Neural progenitor cell (in vitro differentiated cells): ENCODE measurements at regions not wholly inside any gene's neighbourhood (a gene's known extent, or its start where the extent isn't known, plus 50 kb on each side); places are given as distances from the start of the nearest gene placed in this dataset.
A peak's percentile ranks its signal among the peaks of the same experiment; 100 is the strongest.

Source experiments
- DNase-seq: peaks from one replicate; pipeline ENCODE4 v3.0.0-alpha.2; 2016; ENCODE audit warnings: low spot score
- H2AFZ ChIP-seq: fragments of 200-600 bp; sonication (generic); replicated peaks from 2 replicates; pipeline ENCODE4 v1.6.1; 2016; ENCODE audit warnings: antibody characterized with exemption
- H3F3A ChIP-seq: fragments of 200-600 bp; sonication (generic); 2 replicates; pipeline ENCODE4 v1.6.1; 2016; ENCODE audit warnings: antibody characterized with exemption, low read depth
- H3K27ac ChIP-seq: fragments of 200-600 bp; sonication (generic); 2 replicates; pipeline ENCODE4 v1.5.1; 2016; ENCODE audit warnings: mild to moderate bottlenecking
- H3K27me3 ChIP-seq: fragments of 200-600 bp; sonication (generic); 2 replicates; pipeline ENCODE4 v1.6.1; 2016; ENCODE audit warnings: mild to moderate bottlenecking, moderate library complexity
- H3K36me3 ChIP-seq: fragments of 200-600 bp; sonication (generic); 2 replicates; pipeline ENCODE4 v1.5.1; 2016
- H3K4me1 ChIP-seq: fragments of 200-600 bp; sonication (generic); 2 replicates; pipeline ENCODE4 v1.6.1; 2016; ENCODE audit warnings: mixed run types
- H3K4me2 ChIP-seq: fragments of 200-600 bp; sonication (generic); 2 replicates; pipeline ENCODE4 v1.6.1; 2016
- H3K4me3 ChIP-seq: fragments of 200-600 bp; sonication (generic); 2 replicates; pipeline ENCODE4 v1.5.1; 2016
- H3K79me2 ChIP-seq: fragments of 200-600 bp; sonication (generic); 2 replicates; pipeline ENCODE4 v1.6.1; 2016; ENCODE audit warnings: low read depth
- H3K9ac ChIP-seq: fragments of 200-600 bp; sonication (generic); 2 replicates; pipeline ENCODE4 v1.6.1; 2016
- H3K9me3 ChIP-seq: fragments of 200-600 bp; sonication (generic); 2 replicates; pipeline ENCODE4 v1.5.1; 2016; ENCODE audit warnings: low read depth
- H4K20me1 ChIP-seq: fragments of 200-600 bp; sonication (generic); 2 replicates; pipeline ENCODE4 v1.6.1; 2016; ENCODE audit warnings: low read depth
- H3K27ac Mint-ChIP-seq: 3 replicates; pipeline ENCODE4 v1.8.0; 2021; ENCODE audit warnings: mixed read lengths
- H3K27me3 Mint-ChIP-seq: 2 replicates; pipeline ENCODE4 v1.8.0; 2022; ENCODE audit warnings: low read depth, mild to moderate bottlenecking, inconsistent platforms, moderate library complexity, mixed read lengths; ENCODE audit not compliant: insufficient read depth
- H3K36me3 Mint-ChIP-seq: 3 replicates; pipeline ENCODE4 v1.8.0; 2021; ENCODE audit warnings: mixed read lengths
- H3K4me1 Mint-ChIP-seq: 3 replicates; pipeline ENCODE4 v1.8.0; 2021; ENCODE audit warnings: mixed read lengths
- H3K4me3 Mint-ChIP-seq: 3 replicates; pipeline ENCODE4 v1.8.0; 2021; ENCODE audit warnings: mild to moderate bottlenecking, moderate library complexity, mixed read lengths
- H3K9me3 Mint-ChIP-seq: 3 replicates; pipeline ENCODE4 v1.8.0; 2020; ENCODE audit warnings: mixed read lengths
- EZH2 ChIP-seq: fragments of 200-600 bp; sonication (generic); IDR thresholded peaks from 2 replicates; pipeline ENCODE4 v1.6.1; 2017; ENCODE audit warnings: antibody characterized with exemption, mild to moderate bottlenecking, moderate library complexity
- EZH2phosphoT487 ChIP-seq: fragments of 200-600 bp; sonication (generic); IDR thresholded peaks from 2 replicates; pipeline ENCODE4 v1.6.1; 2017; ENCODE audit warnings: antibody characterized with exemption
- TF ChIP-seq, protein P1 (sequence below): fragments of 200-600 bp; sonication (generic); IDR thresholded peaks from 2 replicates; pipeline ENCODE4 v1.5.1; 2017; ENCODE audit warnings: antibody characterized with exemption, mild to moderate bottlenecking

DNA sequence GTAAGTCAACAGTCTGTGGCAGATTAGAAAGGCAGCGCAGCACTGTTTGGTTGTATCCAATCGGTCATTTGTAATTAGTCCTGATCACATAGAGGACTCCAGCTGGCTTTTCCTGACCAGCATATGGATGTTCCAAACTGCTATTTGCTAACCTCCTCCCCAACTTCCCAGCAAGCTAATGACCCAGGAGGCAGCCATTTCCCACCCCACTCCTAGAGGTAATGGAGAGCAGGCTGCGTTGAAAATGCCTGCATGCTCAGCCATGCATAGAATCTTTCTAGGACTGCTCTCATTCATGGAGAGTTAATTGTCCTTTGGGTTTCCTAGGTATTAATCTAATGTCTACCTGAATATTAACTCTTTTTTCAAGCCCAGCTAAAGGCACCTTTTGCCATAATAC, 850.6 kb upstream of the WWC1 start:
- H3K9ac ChIP-seq = no peak overlapping the region
- H3F3A ChIP-seq = no peaks in the 10 kb centered on the region
- H3K4me3 ChIP-seq = no peak overlapping the region
- peak overlapping the region; percentile 39 for H2AFZ ChIP-seq
- no peaks in the 10 kb centered on the region for H3K36me3 ChIP-seq
- H3K79me2 ChIP-seq = no peaks in the 10 kb centered on the region
- DNase-seq = peak; percentile 29
- no peak overlapping the region for H3K4me3 Mint-ChIP-seq
- H3K27ac ChIP-seq = no peak overlapping the region
- H3K4me1 ChIP-seq = peaks cover 7% of the 10 kb centered on the region
- H3K27me3 ChIP-seq = no peaks in the 10 kb centered on the region
- H3K27me3 Mint-ChIP-seq = no peaks in the 10 kb centered on the region
- H3K36me3 Mint-ChIP-seq = no peaks in the 10 kb centered on the region
- no peak overlapping the region for H3K27ac Mint-ChIP-seq
- H3K9me3 ChIP-seq = no peaks in the 10 kb centered on the region
- H4K20me1 ChIP-seq = no peaks in the 10 kb centered on the region
- TF ChIP-seq EZH2phosphoT487 = no peak
- TF ChIP-seq, protein P1, sequence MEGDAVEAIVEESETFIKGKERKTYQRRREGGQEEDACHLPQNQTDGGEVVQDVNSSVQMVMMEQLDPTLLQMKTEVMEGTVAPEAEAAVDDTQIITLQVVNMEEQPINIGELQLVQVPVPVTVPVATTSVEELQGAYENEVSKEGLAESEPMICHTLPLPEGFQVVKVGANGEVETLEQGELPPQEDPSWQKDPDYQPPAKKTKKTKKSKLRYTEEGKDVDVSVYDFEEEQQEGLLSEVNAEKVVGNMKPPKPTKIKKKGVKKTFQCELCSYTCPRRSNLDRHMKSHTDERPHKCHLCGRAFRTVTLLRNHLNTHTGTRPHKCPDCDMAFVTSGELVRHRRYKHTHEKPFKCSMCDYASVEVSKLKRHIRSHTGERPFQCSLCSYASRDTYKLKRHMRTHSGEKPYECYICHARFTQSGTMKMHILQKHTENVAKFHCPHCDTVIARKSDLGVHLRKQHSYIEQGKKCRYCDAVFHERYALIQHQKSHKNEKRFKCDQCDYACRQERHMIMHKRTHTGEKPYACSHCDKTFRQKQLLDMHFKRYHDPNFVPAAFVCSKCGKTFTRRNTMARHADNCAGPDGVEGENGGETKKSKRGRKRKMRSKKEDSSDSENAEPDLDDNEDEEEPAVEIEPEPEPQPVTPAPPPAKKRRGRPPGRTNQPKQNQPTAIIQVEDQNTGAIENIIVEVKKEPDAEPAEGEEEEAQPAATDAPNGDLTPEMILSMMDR = no peak
- TF ChIP-seq EZH2 = no peak
- H3K4me1 Mint-ChIP-seq = peaks cover 12% of the 10 kb centered on the region
- H3K9me3 Mint-ChIP-seq = peaks cover 10% of the 10 kb centered on the region
- no peak overlapping the region for H3K4me2 ChIP-seq

DNA sequence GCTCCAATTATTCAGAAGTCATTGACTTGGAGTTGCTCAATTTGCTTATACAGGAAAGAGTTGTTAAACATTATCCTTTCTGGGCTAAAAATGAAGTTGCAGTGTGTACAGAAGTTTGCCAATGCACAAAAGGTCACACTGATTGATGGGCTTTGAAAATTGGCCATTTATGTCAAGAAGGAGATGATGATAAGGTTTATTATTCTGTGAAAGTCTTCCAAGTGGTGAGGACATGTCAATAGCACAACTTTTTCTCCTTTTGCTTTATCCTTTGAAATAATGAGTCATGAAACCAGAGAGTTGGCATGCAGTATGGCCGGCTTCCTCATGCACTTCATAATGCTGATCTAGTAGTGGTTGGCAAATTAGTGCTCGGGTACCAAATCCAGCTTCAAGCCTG, 848.5 kb upstream of the WWC1 start:
- no peak for DNase-seq
- Mint-ChIP-seq H3K36me3 (no peaks in the 10 kb centered on the region), H3K27me3 (no peaks in the 10 kb centered on the region), H3K4me1 (peaks cover 12% of the 10 kb centered on the region), H3K27ac (no peak overlapping the region), H3K4me3 (no peak overlapping the region), H3K9me3 (peaks cover 3% of the 10 kb centered on the region)
- TF ChIP-seq EZH2 (no peak), EZH2phosphoT487 (no peak)
- H3K4me1 ChIP-seq = peaks cover 15% of the 10 kb centered on the region
- H3K27ac ChIP-seq = no peak overlapping the region
- H3K4me3 ChIP-seq = no peak overlapping the region
- no peaks in the 10 kb centered on the region for H3K27me3 ChIP-seq
- no peak overlapping the region for H3K4me2 ChIP-seq
- H3K9me3 ChIP-seq = no peaks in the 10 kb centered on the region
- H3F3A ChIP-seq = no peaks in the 10 kb centered on the region
- no peaks in the 10 kb centered on the region for H3K79me2 ChIP-seq
- no peak overlapping the region for H2AFZ ChIP-seq
- no peak overlapping the region for H3K9ac ChIP-seq
- H4K20me1 ChIP-seq = no peaks in the 10 kb centered on the region
- H3K36me3 ChIP-seq = no peaks in the 10 kb centered on the region

DNA sequence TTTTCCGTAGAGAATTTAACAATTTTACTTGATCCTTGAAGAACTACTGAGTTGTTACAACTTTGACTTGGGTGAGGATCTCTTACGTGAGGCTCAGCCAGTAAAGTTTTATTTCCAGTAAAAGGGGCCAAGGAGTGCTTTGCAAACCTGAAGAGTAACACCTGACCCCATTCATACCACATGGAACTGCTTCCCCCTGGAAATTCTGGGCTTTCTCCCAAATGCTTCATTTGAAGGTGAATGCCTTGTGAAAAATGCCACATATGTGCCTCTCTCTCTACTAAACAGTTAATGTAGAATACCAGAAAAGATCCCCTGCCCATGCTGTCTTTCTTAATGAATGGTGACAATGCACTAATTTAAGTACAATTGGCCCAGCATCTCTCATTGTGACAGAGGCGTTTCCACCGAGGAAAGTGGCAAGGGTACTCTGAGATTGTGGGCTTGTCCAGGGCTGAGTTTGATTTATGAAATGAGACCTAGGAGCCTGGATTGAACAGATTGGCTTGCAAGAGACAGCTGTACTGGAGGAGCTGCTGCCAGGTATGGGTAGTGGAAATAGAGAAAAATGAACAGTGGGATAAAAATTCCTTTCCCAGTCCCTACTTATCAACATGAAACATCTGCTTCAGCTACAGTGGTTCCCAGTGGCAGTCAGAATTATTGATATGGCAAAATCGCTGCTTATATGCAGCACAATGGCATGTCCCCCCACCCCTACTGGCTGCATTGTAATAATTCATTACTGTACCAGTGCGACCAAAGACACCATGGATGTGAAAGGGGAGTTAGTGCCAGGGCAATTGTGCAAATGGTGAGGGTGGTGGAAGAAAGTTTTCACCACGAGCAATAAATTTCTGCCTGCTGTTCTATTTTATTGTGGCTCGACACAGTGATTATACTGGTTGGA, 843.7 kb upstream of the WWC1 start:
- H3K27ac Mint-ChIP-seq = no peak overlapping the region
- no peak overlapping the region for H3K4me3 ChIP-seq
- peaks cover 4% of the 10 kb centered on the region for H3K9me3 Mint-ChIP-seq
- no peaks in the 10 kb centered on the region for H3K9me3 ChIP-seq
- H3K4me2 ChIP-seq = no peak overlapping the region
- H3F3A ChIP-seq = no peaks in the 10 kb centered on the region
- H3K4me1 Mint-ChIP-seq = peaks cover 10% of the 10 kb centered on the region
- H3K27ac ChIP-seq = no peak overlapping the region
- H3K79me2 ChIP-seq = no peaks in the 10 kb centered on the region
- DNase-seq = peak; percentile 6
- H2AFZ ChIP-seq = peak overlapping the region; percentile 28
- no peaks in the 10 kb centered on the region for H3K27me3 ChIP-seq
- H3K27me3 Mint-ChIP-seq = no peaks in the 10 kb centered on the region
- H3K9ac ChIP-seq = no peak overlapping the region
- no peak overlapping the region for H3K4me3 Mint-ChIP-seq
- no peaks in the 10 kb centered on the region for H3K36me3 Mint-ChIP-seq
- peaks cover 9% of the 10 kb centered on the region for H3K4me1 ChIP-seq
- no peaks in the 10 kb centered on the region for H4K20me1 ChIP-seq
- no peaks in the 10 kb centered on the region for H3K36me3 ChIP-seq
- TF ChIP-seq, protein P1 = no peak
- TF ChIP-seq EZH2phosphoT487 (no peak), EZH2 (no peak)

DNA sequence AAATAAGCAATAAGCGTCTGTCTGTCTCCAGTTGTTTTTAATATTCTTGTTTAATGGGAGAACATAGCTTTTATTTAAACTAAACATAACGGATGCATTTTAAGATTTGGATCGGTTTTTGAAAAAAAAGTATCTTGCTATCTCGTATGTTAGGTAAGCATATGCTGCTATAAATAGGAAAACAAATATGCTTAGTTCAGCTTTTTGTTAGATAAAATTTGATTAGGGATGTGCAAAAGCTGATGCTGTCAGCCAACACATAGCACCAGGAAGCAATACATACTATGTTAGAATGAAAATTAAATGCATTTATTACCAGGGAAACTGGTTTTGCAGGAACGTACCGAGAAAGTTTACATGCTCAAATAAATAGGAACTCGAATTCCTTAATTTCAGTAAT, 843.1 kb upstream of the WWC1 start:
- TF ChIP-seq, protein P1 = no peak
- TF ChIP-seq EZH2phosphoT487 = no peak
- TF ChIP-seq EZH2 = no peak
- DNase-seq = no peak

More for the DNA sequence above, 843.1 kb upstream of the WWC1 start:
- no peaks in the 10 kb centered on the region for H3K36me3 Mint-ChIP-seq
- H3K27me3 ChIP-seq = no peaks in the 10 kb centered on the region
- no peaks in the 10 kb centered on the region for H3K27me3 Mint-ChIP-seq
- no peak overlapping the region for H3K4me3 Mint-ChIP-seq
- H3K27ac ChIP-seq = no peak overlapping the region
- no peaks in the 10 kb centered on the region for H3K79me2 ChIP-seq
- H4K20me1 ChIP-seq = no peaks in the 10 kb centered on the region
- no peaks in the 10 kb centered on the region for H3F3A ChIP-seq
- no peak overlapping the region for H3K27ac Mint-ChIP-seq
- H3K4me2 ChIP-seq = no peak overlapping the region
- no peak overlapping the region for H3K9ac ChIP-seq
- H3K9me3 Mint-ChIP-seq = peaks cover 4% of the 10 kb centered on the region
- H3K4me1 Mint-ChIP-seq = peaks cover 16% of the 10 kb centered on the region
- H3K4me1 ChIP-seq = peaks cover 14% of the 10 kb centered on the region
- no peaks in the 10 kb centered on the region for H3K9me3 ChIP-seq
- H3K4me3 ChIP-seq = no peak overlapping the region
- H2AFZ ChIP-seq = no peak overlapping the region
- no peaks in the 10 kb centered on the region for H3K36me3 ChIP-seq
